HepG2 (cell line): ENCODE measurements at regions not wholly inside any gene's neighbourhood (a gene's known extent, or its start where the extent isn't known, plus 50 kb on each side); places are given as distances from the start of the nearest gene placed in this dataset.
"Not testable (repeated sequence)": the region's sequence is repeated elsewhere in the genome, so short reads cannot be mapped to it uniquely, and the experiment has no call there.

Experiments
- MAZ ChIP-seq, 2 experiments: sonication (generic) in 1 of 2; formaldehyde crosslinking in 1 of 2; IDR thresholded peaks; 2 replicates each; pipeline versions ENCODE4 v1.5.0 to v1.6.1; 2012 to 2020; ENCODE audit warnings: low read depth in 2 of 2, mild to moderate bottlenecking in 2 of 2, borderline replicate concordance in 1 of 2, improper control_type of control experiment in 1 of 2, low read length in 1 of 2, missing genetic modification reagents in 1 of 2, moderate library complexity in 1 of 2
- MYC ChIP-seq: sonication (generic); formaldehyde crosslinking; IDR thresholded peaks from 2 replicates; pipeline ENCODE4 v1.9.0; 2021; ENCODE audit warnings: missing genetic modification reagents, borderline replicate concordance
- RBM39 ChIP-seq: fragments of 200-400 bp; formaldehyde crosslinking; IDR thresholded peaks from one replicate; pipeline ENCODE4 v1.6.1; 2018; ENCODE audit warnings: antibody characterized with exemption, mild to moderate bottlenecking, low read depth, low read length; ENCODE audit not compliant: poor library complexity, severe bottlenecking
- SSRP1 ChIP-seq: IDR thresholded peaks from 2 replicates; pipeline ENCODE4 v1.6.1; 2016; ENCODE audit warnings: control low read depth
- TAF1 ChIP-seq: sonication (generic); formaldehyde crosslinking; IDR thresholded peaks from 2 replicates; pipeline ENCODE4 v1.4.0; 2020; ENCODE audit warnings: missing genetic modification reagents
- TCF12 ChIP-seq, 2 experiments: fragments of 450-650 bp in 1 of 2; sonication (generic) in 1 of 2; formaldehyde crosslinking in 1 of 2; IDR thresholded peaks; 2 replicates each; pipeline versions ENCODE4 v1.6.1 to v1.8.0; 2017 to 2022; ENCODE audit warnings: antibody characterized with exemption in 1 of 2, mild to moderate bottlenecking in 1 of 2, missing genetic modification reagents in 1 of 2, moderate library complexity in 1 of 2
- ZNF737 ChIP-seq: sonication (generic); formaldehyde crosslinking; IDR thresholded peaks from 2 replicates; pipeline ENCODE4 v1.5.0; 2020; ENCODE audit warnings: missing genetic modification reagents, mild to moderate bottlenecking, borderline replicate concordance
- TF ChIP-seq, protein P1 (sequence below): IDR thresholded peaks from 2 replicates; pipeline ENCODE4 v1.6.1; 2016; ENCODE audit warnings: low read depth, control low read depth
- TF ChIP-seq, protein P2 (sequence below): sonication (generic); formaldehyde crosslinking; IDR thresholded peaks from 2 replicates; pipeline ENCODE4 v1.4.0; 2020; ENCODE audit warnings: mild to moderate bottlenecking, missing genetic modification reagents
- TF ChIP-seq, protein P3 (sequence below): sonication (generic); formaldehyde crosslinking; IDR thresholded peaks from 2 replicates; pipeline ENCODE4 v1.4.0; 2020; ENCODE audit warnings: mild to moderate bottlenecking, missing genetic modification reagents
- TF ChIP-seq, protein P4 (sequence below): sonication (generic); formaldehyde crosslinking; IDR thresholded peaks from 2 replicates; pipeline ENCODE4 v1.5.0; 2020; ENCODE audit warnings: mild to moderate bottlenecking, missing genetic modification reagents, moderate library complexity
- TF ChIP-seq, protein P5 (sequence below): IDR thresholded peaks from 2 replicates; pipeline ENCODE4 v1.6.1; 2012; ENCODE audit warnings: inconsistent platforms

DNA sequence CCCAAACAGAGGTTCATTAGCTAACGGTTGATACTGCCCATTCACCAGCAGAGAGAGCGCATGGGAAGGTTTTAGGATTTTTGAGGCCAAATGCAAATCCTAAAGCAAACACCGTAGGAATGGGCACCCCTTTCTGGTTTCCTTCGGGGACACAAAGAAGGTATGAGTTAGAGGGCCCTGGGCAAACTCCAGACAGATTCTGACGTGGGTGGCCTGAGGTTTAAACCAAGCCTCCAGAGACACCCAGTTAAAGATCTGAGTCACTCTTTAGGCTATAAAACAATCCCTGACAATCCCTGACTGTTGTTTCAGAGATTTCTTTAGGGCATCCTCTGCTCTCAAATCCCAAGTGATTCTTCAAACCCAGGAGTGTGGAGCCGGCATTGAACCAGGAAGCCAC is 262.2 kb upstream of the USP9Y start:
- not testable (repeated sequence) for TF ChIP-seq MAZ (IDR thresholded peaks at IDR 0.05; ENCODE audit: borderline replicate concordance, low read depth, low read length); MAZ (CRISPR knock-in tag; IDR thresholded peaks at IDR 0.05; ENCODE audit: low read depth); MYC (CRISPR knock-in tag); TCF12 (IDR thresholded peaks at IDR 0.05); TCF12 (CRISPR knock-in tag; IDR thresholded peaks at IDR 0.05); TAF1 (CRISPR knock-in tag); RBM39; ZNF737; SSRP1 (CRISPR knock-in tag)
- TF ChIP-seq, protein P1, sequence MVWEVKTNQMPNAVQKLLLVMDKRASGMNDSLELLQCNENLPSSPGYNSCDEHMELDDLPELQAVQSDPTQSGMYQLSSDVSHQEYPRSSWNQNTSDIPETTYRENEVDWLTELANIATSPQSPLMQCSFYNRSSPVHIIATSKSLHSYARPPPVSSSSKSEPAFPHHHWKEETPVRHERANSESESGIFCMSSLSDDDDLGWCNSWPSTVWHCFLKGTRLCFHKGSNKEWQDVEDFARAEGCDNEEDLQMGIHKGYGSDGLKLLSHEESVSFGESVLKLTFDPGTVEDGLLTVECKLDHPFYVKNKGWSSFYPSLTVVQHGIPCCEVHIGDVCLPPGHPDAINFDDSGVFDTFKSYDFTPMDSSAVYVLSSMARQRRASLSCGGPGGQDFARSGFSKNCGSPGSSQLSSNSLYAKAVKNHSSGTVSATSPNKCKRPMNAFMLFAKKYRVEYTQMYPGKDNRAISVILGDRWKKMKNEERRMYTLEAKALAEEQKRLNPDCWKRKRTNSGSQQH (CRISPR knock-in tag) = not testable (repeated sequence)
- TF ChIP-seq, protein P2, sequence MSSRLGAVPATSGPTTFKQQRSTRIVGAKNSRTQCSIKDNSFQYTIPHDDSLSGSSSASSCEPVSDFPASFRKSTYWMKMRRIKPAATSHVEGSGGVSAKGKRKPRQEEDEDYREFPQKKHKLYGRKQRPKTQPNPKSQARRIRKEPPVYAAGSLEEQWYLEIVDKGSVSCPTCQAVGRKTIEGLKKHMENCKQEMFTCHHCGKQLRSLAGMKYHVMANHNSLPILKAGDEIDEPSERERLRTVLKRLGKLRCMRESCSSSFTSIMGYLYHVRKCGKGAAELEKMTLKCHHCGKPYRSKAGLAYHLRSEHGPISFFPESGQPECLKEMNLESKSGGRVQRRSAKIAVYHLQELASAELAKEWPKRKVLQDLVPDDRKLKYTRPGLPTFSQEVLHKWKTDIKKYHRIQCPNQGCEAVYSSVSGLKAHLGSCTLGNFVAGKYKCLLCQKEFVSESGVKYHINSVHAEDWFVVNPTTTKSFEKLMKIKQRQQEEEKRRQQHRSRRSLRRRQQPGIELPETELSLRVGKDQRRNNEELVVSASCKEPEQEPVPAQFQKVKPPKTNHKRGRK (CRISPR knock-in tag) = not testable (repeated sequence)
- TF ChIP-seq, protein P3, sequence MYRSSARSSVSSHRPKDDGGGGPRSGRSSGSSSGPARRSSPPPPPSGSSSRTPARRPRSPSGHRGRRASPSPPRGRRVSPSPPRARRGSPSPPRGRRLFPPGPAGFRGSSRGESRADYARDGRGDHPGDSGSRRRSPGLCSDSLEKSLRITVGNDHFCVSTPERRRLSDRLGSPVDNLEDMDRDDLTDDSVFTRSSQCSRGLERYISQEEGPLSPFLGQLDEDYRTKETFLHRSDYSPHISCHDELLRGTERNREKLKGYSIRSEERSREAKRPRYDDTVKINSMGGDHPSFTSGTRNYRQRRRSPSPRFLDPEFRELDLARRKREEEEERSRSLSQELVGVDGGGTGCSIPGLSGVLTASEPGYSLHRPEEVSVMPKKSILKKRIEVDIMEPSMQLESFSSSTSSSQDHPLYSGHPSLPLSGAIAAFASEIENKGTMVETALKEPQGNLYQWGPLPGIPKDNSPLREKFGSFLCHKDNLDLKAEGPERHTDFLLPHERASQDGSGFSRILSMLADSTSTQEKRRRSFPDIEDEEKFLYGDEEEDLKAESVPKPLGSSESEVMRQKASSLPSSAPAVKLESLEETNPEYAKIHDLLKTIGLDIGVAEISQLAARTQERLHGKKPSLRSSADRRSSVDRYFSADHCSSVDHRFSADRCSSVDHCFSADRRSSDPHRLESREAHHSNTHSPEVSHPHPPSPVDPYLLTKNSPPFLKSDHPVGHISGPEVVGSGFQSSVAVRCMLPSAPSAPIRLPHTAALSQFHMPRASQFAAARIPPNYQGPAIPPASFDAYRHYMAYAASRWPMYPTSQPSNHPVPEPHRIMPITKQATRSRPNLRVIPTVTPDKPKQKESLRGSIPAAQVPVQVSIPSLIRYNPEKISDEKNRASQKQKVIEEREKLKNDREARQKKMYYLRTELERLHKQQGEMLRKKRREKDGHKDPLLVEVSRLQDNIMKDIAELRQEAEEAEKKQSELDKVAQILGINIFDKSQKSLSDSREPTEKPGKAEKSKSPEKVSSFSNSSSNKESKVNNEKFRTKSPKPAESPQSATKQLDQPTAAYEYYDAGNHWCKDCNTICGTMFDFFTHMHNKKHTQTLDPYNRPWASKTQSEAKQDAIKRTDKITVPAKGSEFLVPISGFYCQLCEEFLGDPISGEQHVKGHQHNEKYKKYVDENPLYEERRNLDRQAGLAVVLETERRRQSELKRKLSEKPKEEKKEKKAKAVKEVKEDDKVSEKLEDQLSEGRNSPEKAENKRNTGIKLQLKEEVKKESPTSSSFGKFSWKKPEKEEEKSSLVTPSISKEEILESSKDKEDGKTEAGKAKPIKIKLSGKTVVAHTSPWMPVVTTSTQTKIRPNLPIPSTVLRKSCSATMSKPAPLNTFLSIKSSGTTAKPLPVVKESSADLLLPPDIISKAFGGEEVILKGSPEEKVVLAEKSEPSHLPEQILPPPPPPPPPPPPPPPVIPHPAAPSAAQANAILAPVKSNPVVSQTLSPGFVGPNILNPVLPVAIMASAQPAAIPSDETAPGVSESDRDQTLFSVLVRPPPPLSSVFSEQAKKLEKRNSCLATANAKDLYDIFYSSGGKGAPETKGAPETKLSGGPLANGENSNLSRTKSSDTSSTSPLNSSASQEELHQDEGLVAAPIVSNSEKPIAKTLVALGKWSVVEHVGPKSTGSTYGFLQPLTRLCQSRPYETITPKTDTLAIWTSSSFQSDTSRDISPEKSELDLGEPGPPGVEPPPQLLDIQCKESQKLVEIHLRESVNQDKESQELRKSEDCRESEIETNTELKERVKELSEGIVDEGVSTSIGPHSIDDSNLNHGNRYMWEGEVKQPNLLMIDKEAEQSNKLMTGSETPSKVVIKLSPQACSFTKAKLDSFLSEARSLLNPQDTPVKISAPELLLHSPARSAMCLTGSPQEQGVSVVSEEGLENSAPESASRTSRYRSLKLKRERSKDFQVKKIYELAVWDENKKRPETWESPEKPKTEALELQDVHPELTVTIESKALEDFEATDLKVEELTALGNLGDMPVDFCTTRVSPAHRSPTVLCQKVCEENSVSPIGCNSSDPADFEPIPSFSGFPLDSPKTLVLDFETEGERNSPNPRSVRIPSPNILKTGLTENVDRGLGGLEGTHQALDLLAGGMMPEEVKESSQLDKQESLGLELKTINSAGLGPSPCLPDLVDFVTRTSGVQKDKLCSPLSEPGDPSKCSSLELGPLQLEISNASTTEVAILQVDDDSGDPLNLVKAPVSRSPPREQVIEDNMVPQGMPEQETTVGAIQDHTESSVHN (CRISPR knock-in tag) = not testable (repeated sequence)
- TF ChIP-seq, protein P4, sequence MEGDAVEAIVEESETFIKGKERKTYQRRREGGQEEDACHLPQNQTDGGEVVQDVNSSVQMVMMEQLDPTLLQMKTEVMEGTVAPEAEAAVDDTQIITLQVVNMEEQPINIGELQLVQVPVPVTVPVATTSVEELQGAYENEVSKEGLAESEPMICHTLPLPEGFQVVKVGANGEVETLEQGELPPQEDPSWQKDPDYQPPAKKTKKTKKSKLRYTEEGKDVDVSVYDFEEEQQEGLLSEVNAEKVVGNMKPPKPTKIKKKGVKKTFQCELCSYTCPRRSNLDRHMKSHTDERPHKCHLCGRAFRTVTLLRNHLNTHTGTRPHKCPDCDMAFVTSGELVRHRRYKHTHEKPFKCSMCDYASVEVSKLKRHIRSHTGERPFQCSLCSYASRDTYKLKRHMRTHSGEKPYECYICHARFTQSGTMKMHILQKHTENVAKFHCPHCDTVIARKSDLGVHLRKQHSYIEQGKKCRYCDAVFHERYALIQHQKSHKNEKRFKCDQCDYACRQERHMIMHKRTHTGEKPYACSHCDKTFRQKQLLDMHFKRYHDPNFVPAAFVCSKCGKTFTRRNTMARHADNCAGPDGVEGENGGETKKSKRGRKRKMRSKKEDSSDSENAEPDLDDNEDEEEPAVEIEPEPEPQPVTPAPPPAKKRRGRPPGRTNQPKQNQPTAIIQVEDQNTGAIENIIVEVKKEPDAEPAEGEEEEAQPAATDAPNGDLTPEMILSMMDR (CRISPR knock-in tag) = not testable (repeated sequence)
- TF ChIP-seq, protein P5, sequence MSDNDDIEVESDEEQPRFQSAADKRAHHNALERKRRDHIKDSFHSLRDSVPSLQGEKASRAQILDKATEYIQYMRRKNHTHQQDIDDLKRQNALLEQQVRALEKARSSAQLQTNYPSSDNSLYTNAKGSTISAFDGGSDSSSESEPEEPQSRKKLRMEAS = not testable (repeated sequence)
